ENCODE measurements at regions not wholly inside any gene's neighbourhood (a gene's known extent, or its start where the extent isn't known, plus 50 kb on each side); places are given as distances from the start of the nearest gene placed in this dataset.

- intact Hi-C loops (cut with micrococcal nuclease) = no loop called here
- Mint-ChIP-seq H3K36me3 (ENCODE audit: low read depth) (no peaks in the 10 kb centered on the region), H3K9me3 (no peaks in the 10 kb centered on the region), H3K4me1 (no peaks in the 10 kb centered on the region), H3K4me3 (no peak overlapping the region), H3K27ac (no peak overlapping the region), H3K27me3 (no peaks in the 10 kb centered on the region)
- no peak for DNase-seq
Measured at GRCh38 chr6:123747515-123747914, 56.1 kb upstream of the NKAIN2 start.

GRCh38 chr6:123745895-123746294 lies 57.8 kb upstream of the NKAIN2 start:
- Mint-ChIP-seq H3K27me3 (no peaks in the 10 kb centered on the region), H3K9me3 (no peaks in the 10 kb centered on the region), H3K27ac (no peak overlapping the region), H3K4me1 (no peaks in the 10 kb centered on the region), H3K4me3 (no peak overlapping the region), H3K36me3 (ENCODE audit: low read depth) (no peaks in the 10 kb centered on the region)
- intact Hi-C loops (cut with micrococcal nuclease) = no loop called here
- no peak for DNase-seq

GRCh38 chr6:123744840-123745239 lies 58.8 kb upstream of the NKAIN2 start:
- H3K4me1 Mint-ChIP-seq = no peaks in the 10 kb centered on the region
- no peak overlapping the region for H3K27ac Mint-ChIP-seq
- no peak overlapping the region for H3K4me3 Mint-ChIP-seq
- no peaks in the 10 kb centered on the region for H3K9me3 Mint-ChIP-seq
- DNase-seq = no peak
- no peaks in the 10 kb centered on the region for H3K36me3 Mint-ChIP-seq (ENCODE audit: low read depth)
- H3K27me3 Mint-ChIP-seq = no peaks in the 10 kb centered on the region
- intact Hi-C loops (cut with micrococcal nuclease) = no loop called here

- H3K9me3 Mint-ChIP-seq = no peaks in the 10 kb centered on the region
- no peaks in the 10 kb centered on the region for H3K27me3 Mint-ChIP-seq
- no peak overlapping the region for H3K4me3 Mint-ChIP-seq
- intact Hi-C loops (cut with micrococcal nuclease) = no loop called here
- no peak overlapping the region for H3K27ac Mint-ChIP-seq
- no peaks in the 10 kb centered on the region for H3K36me3 Mint-ChIP-seq (ENCODE audit: low read depth)
- no peak for DNase-seq
- no peaks in the 10 kb centered on the region for H3K4me1 Mint-ChIP-seq
Measured at GRCh38 chr6:123742626-123743025, 61.0 kb upstream of the NKAIN2 start.

- Mint-ChIP-seq H3K4me1 (no peaks in the 10 kb centered on the region), H3K4me3 (no peak overlapping the region), H3K27me3 (no peaks in the 10 kb centered on the region), H3K9me3 (no peaks in the 10 kb centered on the region), H3K27ac (no peak overlapping the region), H3K36me3 (ENCODE audit: low read depth) (no peaks in the 10 kb centered on the region)
- DNase-seq = no peak
- intact Hi-C loops (cut with micrococcal nuclease) = no loop called here
Measured at GRCh38 chr6:123733180-123733579, 70.5 kb upstream of the NKAIN2 start.

- Mint-ChIP-seq H3K36me3 (ENCODE audit: low read depth) (no peaks in the 10 kb centered on the region), H3K27me3 (no peaks in the 10 kb centered on the region), H3K4me1 (no peaks in the 10 kb centered on the region), H3K4me3 (no peak overlapping the region), H3K9me3 (no peaks in the 10 kb centered on the region), H3K27ac (no peak overlapping the region)
- DNase-seq = no peak
- intact Hi-C loops (cut with micrococcal nuclease) = no loop called here
Measured at GRCh38 chr6:123716506-123716905, 79.8 kb upstream of the TRDN start.

GRCh38 chr6:123715006-123715863 lies 78.5 kb upstream of the TRDN start:
- H3K27ac Mint-ChIP-seq = no peak overlapping the region
- no peaks in the 10 kb centered on the region for H3K36me3 Mint-ChIP-seq (ENCODE audit: low read depth)
- no peak overlapping the region for H3K4me3 Mint-ChIP-seq
- H3K27me3 Mint-ChIP-seq = no peaks in the 10 kb centered on the region
- no peaks in the 10 kb centered on the region for H3K9me3 Mint-ChIP-seq
- DNase-seq = no peak
- no peaks in the 10 kb centered on the region for H3K4me1 Mint-ChIP-seq
- intact Hi-C loops (cut with micrococcal nuclease) = loop anchor here (2.0 kb wide), 1 partner anchor 298 kb away; no protein-coding TSS in a partner anchor

GRCh38 chr6:123712831-123713230 lies 76.1 kb upstream of the TRDN start:
- Mint-ChIP-seq H3K36me3 (ENCODE audit: low read depth) (no peaks in the 10 kb centered on the region), H3K4me1 (no peaks in the 10 kb centered on the region), H3K9me3 (no peaks in the 10 kb centered on the region), H3K27me3 (no peaks in the 10 kb centered on the region), H3K27ac (no peak overlapping the region), H3K4me3 (no peak overlapping the region)
- intact Hi-C loops (cut with micrococcal nuclease) = no loop called here
- no peak for DNase-seq

- Mint-ChIP-seq H3K36me3 (ENCODE audit: low read depth) (no peaks in the 10 kb centered on the region), H3K4me1 (no peaks in the 10 kb centered on the region)
- intact Hi-C loops (cut with micrococcal nuclease) = no loop called here
Measured at GRCh38 chr6:123702943-123703342, 66.2 kb upstream of the TRDN start.

GRCh38 chr6:123687864-123688263 lies 51.1 kb upstream of the TRDN start:
- Mint-ChIP-seq H3K27ac (no peak overlapping the region), H3K9me3 (no peaks in the 10 kb centered on the region), H3K27me3 (no peaks in the 10 kb centered on the region), H3K36me3 (ENCODE audit: low read depth) (no peaks in the 10 kb centered on the region), H3K4me1 (no peaks in the 10 kb centered on the region), H3K4me3 (no peak overlapping the region)
- intact Hi-C loops (cut with micrococcal nuclease) = no loop called here
- DNase-seq = no peak

More at GRCh38 chr6:123702943-123703342, 66.2 kb upstream of the TRDN start:
- Mint-ChIP-seq H3K27me3 (no peaks in the 10 kb centered on the region), H3K27ac (no peak overlapping the region), H3K9me3 (no peaks in the 10 kb centered on the region), H3K4me3 (no peak overlapping the region)
- DNase-seq = no peak
